ENCODE measurements at regions not wholly inside any gene's neighbourhood (a gene's known extent, or its start where the extent isn't known, plus 50 kb on each side); places are given as distances from the start of the nearest gene placed in this dataset.

DNA sequence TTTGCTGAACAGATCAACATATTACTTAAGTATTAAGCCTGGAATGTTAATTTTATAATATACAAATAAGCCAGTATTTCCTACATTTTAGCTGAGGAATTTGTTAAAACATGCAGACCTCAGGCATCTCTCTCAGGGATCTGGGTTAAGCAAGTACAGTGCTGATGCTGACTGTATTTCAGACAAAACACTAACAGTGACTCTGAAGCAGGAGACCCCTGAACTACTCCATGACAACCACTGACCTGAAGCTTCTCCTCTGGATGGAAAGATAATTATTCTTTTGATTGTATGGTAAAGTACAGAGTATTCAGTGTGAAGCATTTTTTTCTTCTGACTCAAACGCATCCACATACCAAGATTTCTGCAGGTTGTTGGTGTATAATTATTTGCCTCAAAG lies 680.8 kb downstream of the LIG4 start:
- TF ChIP-seq, protein P1, sequence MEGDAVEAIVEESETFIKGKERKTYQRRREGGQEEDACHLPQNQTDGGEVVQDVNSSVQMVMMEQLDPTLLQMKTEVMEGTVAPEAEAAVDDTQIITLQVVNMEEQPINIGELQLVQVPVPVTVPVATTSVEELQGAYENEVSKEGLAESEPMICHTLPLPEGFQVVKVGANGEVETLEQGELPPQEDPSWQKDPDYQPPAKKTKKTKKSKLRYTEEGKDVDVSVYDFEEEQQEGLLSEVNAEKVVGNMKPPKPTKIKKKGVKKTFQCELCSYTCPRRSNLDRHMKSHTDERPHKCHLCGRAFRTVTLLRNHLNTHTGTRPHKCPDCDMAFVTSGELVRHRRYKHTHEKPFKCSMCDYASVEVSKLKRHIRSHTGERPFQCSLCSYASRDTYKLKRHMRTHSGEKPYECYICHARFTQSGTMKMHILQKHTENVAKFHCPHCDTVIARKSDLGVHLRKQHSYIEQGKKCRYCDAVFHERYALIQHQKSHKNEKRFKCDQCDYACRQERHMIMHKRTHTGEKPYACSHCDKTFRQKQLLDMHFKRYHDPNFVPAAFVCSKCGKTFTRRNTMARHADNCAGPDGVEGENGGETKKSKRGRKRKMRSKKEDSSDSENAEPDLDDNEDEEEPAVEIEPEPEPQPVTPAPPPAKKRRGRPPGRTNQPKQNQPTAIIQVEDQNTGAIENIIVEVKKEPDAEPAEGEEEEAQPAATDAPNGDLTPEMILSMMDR (IDR thresholded peaks at IDR 0.05; ENCODE audit: low read depth, low read length), result no peak
- TF ChIP-seq POLR2A (IDR thresholded peaks at IDR 0.05; ENCODE audit: extremely low read depth, insufficient read length) (no peak), MYC (IDR thresholded peaks at IDR 0.05; ENCODE audit: low read depth, low read length) (no peak)
- TF ChIP-seq, protein P2, sequence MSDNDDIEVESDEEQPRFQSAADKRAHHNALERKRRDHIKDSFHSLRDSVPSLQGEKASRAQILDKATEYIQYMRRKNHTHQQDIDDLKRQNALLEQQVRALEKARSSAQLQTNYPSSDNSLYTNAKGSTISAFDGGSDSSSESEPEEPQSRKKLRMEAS (IDR thresholded peaks at IDR 0.05; ENCODE audit: low read depth, low read length), result no peak

Data from NB4 (cell line).